ENCODE measurements at regions not wholly inside any gene's neighbourhood (a gene's known extent, or its start where the extent isn't known, plus 50 kb on each side); places are given as distances from the start of the nearest gene placed in this dataset.

DNA sequence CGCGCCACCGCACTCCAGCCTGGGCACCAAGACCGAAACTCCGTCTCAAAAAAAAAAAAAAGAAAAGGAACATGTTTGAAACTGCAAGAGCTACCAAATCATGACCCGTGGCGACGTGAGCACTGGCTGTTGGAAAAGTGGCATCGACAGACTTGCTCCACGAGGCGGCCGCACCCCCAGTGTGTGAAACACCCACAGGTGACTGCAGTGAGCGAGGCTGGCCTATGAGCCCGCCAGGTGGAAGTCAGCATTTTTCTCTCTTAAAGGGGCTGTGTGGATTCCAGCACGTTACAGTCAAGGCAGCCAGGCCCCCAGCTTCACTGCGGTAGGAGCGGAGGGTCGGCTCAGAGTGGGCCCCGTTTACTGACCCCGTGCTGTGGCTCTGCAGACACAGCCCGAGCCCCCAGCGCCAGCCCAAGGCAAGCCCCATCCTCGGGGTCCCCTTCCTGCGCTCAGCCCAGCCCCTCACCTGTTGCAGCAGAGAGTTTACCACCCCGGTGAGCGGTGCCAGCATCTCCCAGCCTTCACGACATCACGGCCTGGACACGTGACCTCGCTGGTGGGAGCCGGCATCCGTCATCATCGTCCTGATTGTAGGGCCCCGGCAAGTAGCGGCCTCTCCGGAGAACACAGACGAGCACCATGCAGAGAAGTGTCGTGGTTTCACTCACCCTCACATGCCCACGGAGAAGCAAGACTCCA is 54.3 kb upstream of the FBRSL1 start:
- Histone ChIP-seq H3K9me3 (ENCODE audit: low read depth) (no peaks in the 10 kb centered on the region), H3K27me3 (peaks cover 26% of the 10 kb centered on the region), H3K4me1 (ENCODE audit: low read depth) (no peaks in the 10 kb centered on the region), H3K36me3 (no peaks in the 10 kb centered on the region), H3K27ac (no peak overlapping the region), H3K4me3 (no peak overlapping the region)
- TF ChIP-seq, protein P1, sequence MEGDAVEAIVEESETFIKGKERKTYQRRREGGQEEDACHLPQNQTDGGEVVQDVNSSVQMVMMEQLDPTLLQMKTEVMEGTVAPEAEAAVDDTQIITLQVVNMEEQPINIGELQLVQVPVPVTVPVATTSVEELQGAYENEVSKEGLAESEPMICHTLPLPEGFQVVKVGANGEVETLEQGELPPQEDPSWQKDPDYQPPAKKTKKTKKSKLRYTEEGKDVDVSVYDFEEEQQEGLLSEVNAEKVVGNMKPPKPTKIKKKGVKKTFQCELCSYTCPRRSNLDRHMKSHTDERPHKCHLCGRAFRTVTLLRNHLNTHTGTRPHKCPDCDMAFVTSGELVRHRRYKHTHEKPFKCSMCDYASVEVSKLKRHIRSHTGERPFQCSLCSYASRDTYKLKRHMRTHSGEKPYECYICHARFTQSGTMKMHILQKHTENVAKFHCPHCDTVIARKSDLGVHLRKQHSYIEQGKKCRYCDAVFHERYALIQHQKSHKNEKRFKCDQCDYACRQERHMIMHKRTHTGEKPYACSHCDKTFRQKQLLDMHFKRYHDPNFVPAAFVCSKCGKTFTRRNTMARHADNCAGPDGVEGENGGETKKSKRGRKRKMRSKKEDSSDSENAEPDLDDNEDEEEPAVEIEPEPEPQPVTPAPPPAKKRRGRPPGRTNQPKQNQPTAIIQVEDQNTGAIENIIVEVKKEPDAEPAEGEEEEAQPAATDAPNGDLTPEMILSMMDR (IDR thresholded peaks at IDR 0.05; ENCODE audit: low read depth, low read length) = no peak
- DNase-seq (ENCODE audit: low read depth in 1 of 2, low spot score in 1 of 2) = no peak

DNA sequence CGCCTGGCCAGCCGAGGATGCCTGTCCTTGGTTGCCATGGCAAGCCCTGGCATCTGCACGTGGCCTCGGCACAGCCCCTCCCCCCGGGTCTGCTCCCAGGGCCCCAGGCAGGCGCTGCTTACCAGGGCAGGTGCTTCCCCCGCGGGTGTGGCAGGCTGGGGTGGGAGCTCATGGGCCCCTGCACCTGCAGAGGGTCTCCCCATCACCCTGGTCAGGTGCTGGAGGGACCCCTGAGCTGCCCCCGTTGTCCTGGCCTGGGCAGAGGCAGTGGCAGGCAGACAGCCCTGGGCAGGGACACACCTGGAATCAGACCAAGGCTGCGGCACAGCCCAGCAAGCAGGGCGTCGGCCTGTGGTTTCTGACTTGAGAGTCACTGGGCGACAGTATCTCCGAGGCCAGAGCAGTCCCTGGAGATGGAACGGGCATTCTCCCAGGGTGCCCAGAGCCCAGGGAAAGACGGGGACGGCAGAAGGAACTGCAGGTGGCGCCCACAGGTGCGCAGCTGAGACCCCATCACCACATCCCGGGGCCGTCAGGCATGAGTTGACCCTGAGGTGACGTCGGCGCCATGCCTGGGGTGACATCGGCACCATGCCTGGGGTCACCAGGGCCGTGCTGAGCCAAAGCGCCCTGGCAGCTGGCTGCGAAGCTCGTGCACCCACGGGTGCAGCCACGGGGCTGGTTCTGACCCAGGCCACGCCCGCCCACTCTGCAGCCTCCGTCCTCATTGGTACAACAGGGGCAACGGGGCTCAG is 56.1 kb upstream of the FBRSL1 start:
- no peak overlapping the region for H3K4me3 ChIP-seq
- H3K27ac ChIP-seq = no peak overlapping the region
- no peaks in the 10 kb centered on the region for H3K36me3 ChIP-seq
- no peak for DNase-seq (ENCODE audit: low read depth in 1 of 2, low spot score in 1 of 2)
- H3K9me3 ChIP-seq (ENCODE audit: low read depth) = no peaks in the 10 kb centered on the region
- H3K27me3 ChIP-seq = peaks cover 44% of the 10 kb centered on the region
- H3K4me1 ChIP-seq (ENCODE audit: low read depth) = no peaks in the 10 kb centered on the region
- TF ChIP-seq, protein P1 (IDR thresholded peaks at IDR 0.05; ENCODE audit: low read depth, low read length) = no peak

DNA sequence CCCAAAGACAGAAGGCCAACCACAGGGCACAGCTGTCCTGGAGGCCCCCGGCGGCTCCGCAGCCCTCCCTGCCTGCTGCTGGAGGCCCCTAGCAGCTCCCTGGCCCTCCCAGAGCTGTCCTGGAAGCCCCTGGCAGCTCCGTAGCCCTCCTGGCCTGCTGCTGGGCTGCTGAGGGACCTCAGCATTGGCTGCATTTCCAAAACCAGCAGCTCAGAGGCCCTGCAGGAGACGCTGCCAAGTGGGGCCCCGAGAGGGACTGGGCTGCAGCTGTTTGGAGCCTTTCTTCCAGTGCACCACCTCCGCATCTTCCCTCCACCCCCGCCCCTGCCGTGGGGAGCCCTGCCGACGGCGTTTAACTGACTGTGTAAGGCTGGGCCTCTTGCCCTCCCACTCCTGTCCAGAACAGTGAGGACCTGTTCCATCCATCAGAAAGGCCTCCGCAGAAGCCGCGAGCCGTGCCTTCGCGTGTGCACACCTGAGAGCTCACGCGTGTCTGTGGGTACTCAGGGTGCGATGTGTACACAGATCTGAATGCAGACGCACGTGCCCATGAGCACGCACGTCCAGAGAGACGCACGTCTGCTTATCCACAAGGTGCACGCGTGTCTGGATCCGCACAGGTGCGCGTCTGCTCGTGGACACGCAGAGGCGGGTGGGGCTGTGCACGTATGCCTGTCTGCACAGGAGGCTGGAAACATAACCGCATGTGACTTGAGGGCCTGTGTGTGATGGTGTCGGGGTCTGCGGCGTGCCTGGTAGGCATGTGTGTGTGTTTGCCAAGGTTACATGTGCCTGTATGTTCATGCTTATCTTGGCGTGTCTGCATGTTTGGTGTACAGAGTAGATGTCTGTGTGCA is 57.0 kb upstream of the FBRSL1 start:
- Histone ChIP-seq H3K27me3 (peaks cover 52% of the 10 kb centered on the region), H3K9me3 (ENCODE audit: low read depth) (no peaks in the 10 kb centered on the region), H3K4me1 (ENCODE audit: low read depth) (no peaks in the 10 kb centered on the region), H3K4me3 (no peak overlapping the region), H3K27ac (no peak overlapping the region), H3K36me3 (no peaks in the 10 kb centered on the region)
- DNase-seq (ENCODE audit: low read depth in 1 of 2, low spot score in 1 of 2) = peak in 1 of 2 donors; percentile 65
- TF ChIP-seq, protein P1 (IDR thresholded peaks at IDR 0.05; ENCODE audit: low read depth, low read length) = no peak

DNA sequence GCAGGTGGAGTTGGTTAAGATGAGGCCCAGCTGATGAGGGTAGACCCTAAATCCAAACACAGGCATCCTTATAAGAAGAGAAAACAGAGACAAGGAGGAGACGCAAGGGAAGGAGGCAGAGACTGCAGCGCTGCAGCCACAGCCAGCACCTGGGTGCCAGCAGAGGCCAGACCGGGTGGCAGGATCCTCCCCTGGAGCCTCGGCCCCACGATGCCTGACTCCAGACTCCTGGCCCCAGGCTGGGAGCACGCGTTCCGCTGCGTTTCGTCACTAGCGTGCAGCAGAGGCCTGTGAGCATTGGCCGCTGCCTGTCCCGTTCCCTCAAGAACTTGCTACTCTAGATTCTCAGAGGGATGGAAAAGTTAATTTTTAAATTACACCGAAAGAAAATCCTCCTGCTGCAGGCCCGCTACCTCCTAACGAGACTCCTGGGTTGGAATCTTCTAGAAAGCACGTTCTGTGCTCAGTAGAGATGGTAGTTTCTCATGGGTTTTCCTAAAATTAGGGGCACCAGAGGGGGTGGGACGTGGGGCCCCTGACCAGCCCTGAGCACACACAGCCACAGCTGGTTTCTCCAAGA is 57.7 kb upstream of the FBRSL1 start:
- Histone ChIP-seq H3K36me3 (no peaks in the 10 kb centered on the region), H3K27ac (no peak overlapping the region), H3K4me1 (ENCODE audit: low read depth) (no peaks in the 10 kb centered on the region), H3K9me3 (ENCODE audit: low read depth) (no peaks in the 10 kb centered on the region), H3K4me3 (no peak overlapping the region), H3K27me3 (peaks cover 57% of the 10 kb centered on the region)
- DNase-seq (ENCODE audit: low read depth in 1 of 2, low spot score in 1 of 2) = no peak
- TF ChIP-seq, protein P1 (IDR thresholded peaks at IDR 0.05; ENCODE audit: low read depth, low read length) = no peak

Measured in cardiac muscle cell (in vitro differentiated cells and primary cell).